GM11168 (cell line): ENCODE measurements at regions not wholly inside any gene's neighbourhood (a gene's known extent, or its start where the extent isn't known, plus 50 kb on each side); places are given as distances from the start of the nearest gene placed in this dataset.

ENCODE experiments used
- in situ Hi-C: fragments of 300-500 bp; cut with MboI; formaldehyde crosslinking; loops from one replicate; pipeline ENCODE4 v1.12.0; 2022; ENCODE audit warnings: low sequenced_read_pairs; ENCODE audit not compliant: unreplicated experiment

- in situ Hi-C loops: no loop called here
These were observed 1928.2 kb upstream of the WWC1 start for GRCh38 chr5:166363087-166363760.

- in situ Hi-C loops: no loop called here
These were observed 1926.3 kb upstream of the WWC1 start for GRCh38 chr5:166365164-166365563.

- in situ Hi-C loops: no loop called here
These were observed 1924.1 kb upstream of the WWC1 start for GRCh38 chr5:166367391-166367790.

- in situ Hi-C loops: no loop called here
These were observed 1922.1 kb upstream of the WWC1 start for GRCh38 chr5:166369346-166369745.

- in situ Hi-C loops: no loop called here
These were observed 1921.6 kb upstream of the WWC1 start for GRCh38 chr5:166369807-166370206.

GRCh38 chr5:166370928-166371690 is 1920.3 kb upstream of the WWC1 start:
- in situ Hi-C loops: no loop called here

- in situ Hi-C loops: no loop called here
These were observed 1917.6 kb upstream of the WWC1 start for GRCh38 chr5:166373817-166374216.

- in situ Hi-C loops: no loop called here
These were observed 1913.7 kb upstream of the WWC1 start for GRCh38 chr5:166377756-166378155.

GRCh38 chr5:166379517-166379916 is 1911.9 kb upstream of the WWC1 start:
- in situ Hi-C loops: no loop called here

GRCh38 chr5:166382031-166382430 is 1909.4 kb upstream of the WWC1 start:
- in situ Hi-C loops: no loop called here

- in situ Hi-C loops: no loop called here
These were observed 1893.3 kb upstream of the WWC1 start for GRCh38 chr5:166398131-166398530.

GRCh38 chr5:166399781-166400180 is 1891.7 kb upstream of the WWC1 start:
- in situ Hi-C loops: no loop called here

GRCh38 chr5:166401391-166401790 is 1890.1 kb upstream of the WWC1 start:
- in situ Hi-C loops: no loop called here

- in situ Hi-C loops: no loop called here
These were observed 1879.3 kb upstream of the WWC1 start for GRCh38 chr5:166412191-166412590.

- in situ Hi-C loops: no loop called here
These were observed 1864.2 kb upstream of the WWC1 start for GRCh38 chr5:166427211-166427610.

GRCh38 chr5:166428264-166428803 is 1863.1 kb upstream of the WWC1 start:
- in situ Hi-C loops: no loop called here

GRCh38 chr5:166430491-166431319 is 1860.7 kb upstream of the WWC1 start:
- in situ Hi-C loops: no loop called here

GRCh38 chr5:166431456-166431855 is 1860.0 kb upstream of the WWC1 start:
- in situ Hi-C loops: no loop called here

- in situ Hi-C loops: no loop called here
These were observed 1857.8 kb upstream of the WWC1 start for GRCh38 chr5:166433679-166434078.

GRCh38 chr5:166436872-166437271 is 1854.6 kb upstream of the WWC1 start:
- in situ Hi-C loops: no loop called here

- in situ Hi-C loops: no loop called here
These were observed 1805.1 kb upstream of the WWC1 start for GRCh38 chr5:166486348-166486747.
